Upper lobe of left lung (tissue), 6 donors: ENCODE measurements at regions not wholly inside any gene's neighbourhood (a gene's known extent, or its start where the extent isn't known, plus 50 kb on each side); places are given as distances from the start of the nearest gene placed in this dataset.

Experiments used
- ATAC-seq, 2 donors: fragments of 200-7000 bp; cut with Tn5 transposase; one replicate each; pipeline ENCODE4 v1.9.1; 2022; ENCODE audit warnings: mild to moderate bottlenecking in 2 of 2, moderate library complexity in 2 of 2; ENCODE audit not compliant: low FRiP score in 2 of 2
- DNase-seq, 2 donors: peaks; one replicate each; pipeline ENCODE4 v3.0.0-alpha.2; 2019 to 2020
- H3K27ac ChIP-seq, 4 donors: fragments of 200-600 bp; sonication (generic); one replicate each; pipeline ENCODE4 v1.5.1; 2016 to 2019
- H3K27me3 ChIP-seq, 4 donors: fragments of 200-600 bp; sonication (generic); one replicate each; pipeline ENCODE4 v1.5.1; 2017 to 2019
- H3K36me3 ChIP-seq, 4 donors: fragments of 200-600 bp; sonication (generic); one replicate each; pipeline ENCODE4 v1.5.1; 2016 to 2019
- H3K4me1 ChIP-seq, 4 donors: fragments of 200-600 bp; sonication (generic); one replicate each; pipeline ENCODE4 v1.5.1; 2018 to 2019
- H3K4me3 ChIP-seq, 4 donors: fragments of 200-600 bp; sonication (generic); one replicate each; pipeline ENCODE4 v1.5.1; 2017 to 2019; ENCODE audit warnings: mild to moderate bottlenecking in 2 of 4, moderate library complexity in 1 of 4
- H3K9me3 ChIP-seq, 4 donors: fragments of 200-600 bp; sonication (generic); one replicate each; pipeline ENCODE4 v1.5.1; 2018 to 2019
- CTCF ChIP-seq, 6 experiments: fragments of 450-650 bp in 4 of 6; fragments of 200-600 bp in 2 of 6; sonication (generic) in 2 of 6; IDR thresholded peaks; one replicate each; pipeline ENCODE4 v1.5.1; 2016 to 2019; ENCODE audit warnings: antibody characterized with exemption in 6 of 6
- EP300 ChIP-seq, 4 donors: sonication (generic); formaldehyde crosslinking; IDR thresholded peaks; one replicate each; pipeline ENCODE4 v1.5.1; 2017; ENCODE audit warnings: antibody characterized with exemption in 4 of 4, control low read depth in 2 of 4
- POLR2A ChIP-seq, 4 donors: fragments of 450-650 bp; IDR thresholded peaks; one replicate each; pipeline ENCODE4 v1.5.1; 2016 to 2017; ENCODE audit warnings: antibody characterized with exemption in 4 of 4, mild to moderate bottlenecking in 2 of 4
- POLR2AphosphoS5 ChIP-seq, 2 donors: sonication (generic); formaldehyde crosslinking; IDR thresholded peaks; one replicate each; pipeline ENCODE4 v1.5.1; 2017; ENCODE audit warnings: antibody characterized with exemption in 2 of 2
- WGBS, 2 donors: methylation state at CpG; one replicate each; pipeline ENCODE4 v1.1.5; 2017 to 2018; 5-methylcytosine and 5-hydroxymethylcytosine counted together
- donor health status: DM: no; HTN: no; CAD: no; lungs with moderate emphysema.
- donor health status: DM: no; HTN: yes; CAD: no; lungs with severe emphysema.

- TF ChIP-seq POLR2AphosphoS5 (IDR thresholded peaks at IDR 0.05) (no peak), POLR2A (IDR thresholded peaks at IDR 0.05) (no peak), CTCF (IDR thresholded peaks at IDR 0.05) (no peak), EP300 (IDR thresholded peaks at IDR 0.05) (no peak)
- ATAC-seq: peak in 1 of 2 donors; percentile 90
- Histone ChIP-seq H3K36me3 (no peaks in the 10 kb centered on the region), H3K27ac (no peak overlapping the region), H3K9me3 (peaks cover 0 to 4% (median 0%) of the 10 kb centered on the region in 4 donors), H3K4me3 (no peak overlapping the region), H3K27me3 (no peaks in the 10 kb centered on the region), H3K4me1 (no peaks in the 10 kb centered on the region)
- DNase-seq: no peak
- WGBS, 2 donors: 59 to 70% methylated on average over 3 of the region's 3 CpGs
Measured at GRCh38 chr12:28925719-28926376, 223.2 kb upstream of the FAR2 start.

GRCh38 chr12:28930704-28931103, 218.4 kb upstream of the FAR2 start:
- DNase-seq: no peak
- Histone ChIP-seq H3K4me1 (no peaks in the 10 kb centered on the region), H3K27me3 (no peaks in the 10 kb centered on the region), H3K9me3 (no peaks in the 10 kb centered on the region), H3K36me3 (no peaks in the 10 kb centered on the region), H3K27ac (no peak overlapping the region), H3K4me3 (no peak overlapping the region)
- TF ChIP-seq POLR2AphosphoS5 (IDR thresholded peaks at IDR 0.05): no peak
- ATAC-seq: no peak
- WGBS, 2 donors: 89 to 90% methylated on average over 2 of the region's 2 CpGs

GRCh38 chr12:28933176-28933575, 215.9 kb upstream of the FAR2 start:
- WGBS, 2 donors: 63 to 76% methylated on average over 1 of the region's 1 CpG
- TF ChIP-seq CTCF (IDR thresholded peaks at IDR 0.05): no peak
- TF ChIP-seq POLR2A (IDR thresholded peaks at IDR 0.05): no peak
- TF ChIP-seq POLR2AphosphoS5 (IDR thresholded peaks at IDR 0.05): no peak
- TF ChIP-seq EP300 (IDR thresholded peaks at IDR 0.05): no peak
- Histone ChIP-seq H3K4me3 (no peak overlapping the region), H3K36me3 (no peaks in the 10 kb centered on the region), H3K27ac (no peak overlapping the region), H3K9me3 (no peaks in the 10 kb centered on the region), H3K27me3 (no peaks in the 10 kb centered on the region), H3K4me1 (no peaks in the 10 kb centered on the region)
- ATAC-seq: no peak
- DNase-seq: no peak

- 82% methylated on average over 8 of the region's 8 CpGs for WGBS, 2 donors
- no peaks in the 10 kb centered on the region for H3K9me3 ChIP-seq
- DNase-seq: no peak
- no peak for ATAC-seq
- H3K27ac ChIP-seq: no peak overlapping the region
- H3K4me3 ChIP-seq: no peak overlapping the region
- H3K27me3 ChIP-seq: no peaks in the 10 kb centered on the region
- H3K4me1 ChIP-seq: no peaks in the 10 kb centered on the region
- no peak for TF ChIP-seq POLR2A (IDR thresholded peaks at IDR 0.05)
- no peak for TF ChIP-seq POLR2AphosphoS5 (IDR thresholded peaks at IDR 0.05)
- no peak for TF ChIP-seq CTCF (IDR thresholded peaks at IDR 0.05)
- no peak for TF ChIP-seq EP300 (IDR thresholded peaks at IDR 0.05)
- H3K36me3 ChIP-seq: no peaks in the 10 kb centered on the region
Measured at GRCh38 chr12:28933864-28934527, 215.1 kb upstream of the FAR2 start.

GRCh38 chr12:28936221-28936620, 212.9 kb upstream of the FAR2 start:
- no peak for DNase-seq
- WGBS, 2 donors: 52 to 81% methylated on average over 1 of the region's 1 CpG

More at GRCh38 chr12:28936221-28936620, 212.9 kb upstream of the FAR2 start:
- H3K27ac ChIP-seq: no peak overlapping the region
- no peaks in the 10 kb centered on the region for H3K4me1 ChIP-seq
- no peak overlapping the region for H3K4me3 ChIP-seq
- no peaks in the 10 kb centered on the region for H3K27me3 ChIP-seq
- ATAC-seq: no peak
- no peak for TF ChIP-seq EP300 (IDR thresholded peaks at IDR 0.05)
- TF ChIP-seq POLR2A (IDR thresholded peaks at IDR 0.05): no peak
- no peak for TF ChIP-seq CTCF (IDR thresholded peaks at IDR 0.05)
- TF ChIP-seq POLR2AphosphoS5 (IDR thresholded peaks at IDR 0.05): no peak
- no peaks in the 10 kb centered on the region for H3K36me3 ChIP-seq
- no peaks in the 10 kb centered on the region for H3K9me3 ChIP-seq
